ENCODE measurements at regions not wholly inside any gene's neighbourhood (a gene's known extent, or its start where the extent isn't known, plus 50 kb on each side); places are given as distances from the start of the nearest gene placed in this dataset.
"Not testable (repeated sequence)": the region's sequence is repeated elsewhere in the genome, so short reads cannot be mapped to it uniquely, and the experiment has no call there.

DNA sequence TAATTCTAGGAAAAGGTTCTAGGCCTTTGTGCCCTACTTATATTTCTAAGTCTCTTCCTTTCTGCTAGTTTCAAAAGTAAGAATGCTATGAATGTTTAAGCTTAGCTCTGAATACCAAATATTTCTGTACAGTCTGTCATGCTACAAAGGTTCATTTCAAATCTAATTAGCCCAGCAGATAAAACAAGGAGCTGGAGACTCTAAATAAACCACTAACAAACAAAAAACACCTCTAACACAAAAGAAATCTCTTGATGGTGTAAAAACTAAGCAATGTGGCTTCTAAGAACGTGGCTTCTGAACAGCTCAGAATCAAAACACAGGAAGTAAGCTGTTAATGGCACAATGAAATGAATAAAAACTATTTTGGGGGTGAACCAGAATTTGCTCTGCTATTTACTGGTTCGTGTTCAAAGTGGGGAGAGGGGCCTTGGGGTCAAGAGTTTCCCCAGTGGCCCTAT lies 198.3 kb downstream of the BCAS1 start:
- no peak for DNase-seq

DNA sequence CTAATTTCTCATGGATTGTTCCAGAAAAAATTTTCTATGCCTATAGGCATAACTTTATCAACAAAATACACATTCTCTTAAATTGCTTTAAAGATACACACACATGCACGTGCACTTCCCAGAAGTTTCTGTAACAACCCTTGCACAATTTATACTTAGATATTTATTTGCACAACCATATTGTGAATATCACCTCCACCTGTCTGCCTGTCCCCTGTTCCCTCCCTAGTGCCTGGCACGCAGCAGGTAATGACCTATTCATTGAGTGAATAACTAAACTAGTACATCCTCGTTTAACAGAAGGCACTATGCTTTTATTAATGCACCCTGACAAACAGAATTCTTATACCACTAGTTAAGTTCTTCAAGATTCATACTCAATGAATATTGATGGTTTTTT lies 198.9 kb downstream of the BCAS1 start:
- no peak for DNase-seq

DNA sequence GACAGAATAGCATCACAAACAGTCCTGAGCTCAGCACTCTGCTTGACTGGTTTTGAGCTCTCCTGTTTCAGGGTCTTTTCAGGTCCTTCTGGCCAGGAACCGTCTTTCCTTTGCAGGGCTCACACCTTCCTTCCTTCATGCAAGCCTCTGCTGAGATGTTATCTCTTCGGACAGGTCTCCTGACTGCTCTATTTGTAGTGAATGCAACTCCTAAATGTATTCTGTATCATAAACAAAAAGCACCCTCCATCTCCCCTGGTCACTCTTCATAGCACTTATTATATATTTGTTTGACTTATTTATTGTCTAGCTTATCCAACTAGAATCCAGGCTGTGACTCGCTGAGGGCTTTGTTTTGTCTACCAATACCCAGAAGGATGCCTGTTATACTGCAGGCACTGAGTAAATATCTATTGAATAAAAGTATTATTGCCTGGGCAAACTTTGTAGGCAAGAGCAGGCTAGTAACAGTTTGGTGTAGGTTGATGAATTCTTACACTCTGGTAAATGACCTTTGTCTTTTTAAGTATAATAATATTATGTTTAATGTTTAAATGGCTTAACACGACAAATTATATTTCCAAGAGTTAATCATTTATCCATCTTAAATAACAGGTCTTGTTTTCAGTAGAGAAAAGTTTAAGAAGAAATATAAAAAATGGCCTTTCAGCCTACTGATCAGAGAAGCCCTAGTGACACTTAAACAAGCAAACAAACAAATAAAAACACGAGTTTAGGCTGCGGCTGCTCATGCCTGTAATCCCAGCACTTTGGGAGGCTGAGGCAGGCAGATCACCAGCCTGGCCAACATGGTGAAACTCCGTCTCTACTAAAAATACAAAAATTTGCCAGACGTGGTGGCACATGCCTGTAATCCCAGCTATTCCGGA lies 199.7 kb downstream of the BCAS1 start:
- DNase-seq: no peak

DNA sequence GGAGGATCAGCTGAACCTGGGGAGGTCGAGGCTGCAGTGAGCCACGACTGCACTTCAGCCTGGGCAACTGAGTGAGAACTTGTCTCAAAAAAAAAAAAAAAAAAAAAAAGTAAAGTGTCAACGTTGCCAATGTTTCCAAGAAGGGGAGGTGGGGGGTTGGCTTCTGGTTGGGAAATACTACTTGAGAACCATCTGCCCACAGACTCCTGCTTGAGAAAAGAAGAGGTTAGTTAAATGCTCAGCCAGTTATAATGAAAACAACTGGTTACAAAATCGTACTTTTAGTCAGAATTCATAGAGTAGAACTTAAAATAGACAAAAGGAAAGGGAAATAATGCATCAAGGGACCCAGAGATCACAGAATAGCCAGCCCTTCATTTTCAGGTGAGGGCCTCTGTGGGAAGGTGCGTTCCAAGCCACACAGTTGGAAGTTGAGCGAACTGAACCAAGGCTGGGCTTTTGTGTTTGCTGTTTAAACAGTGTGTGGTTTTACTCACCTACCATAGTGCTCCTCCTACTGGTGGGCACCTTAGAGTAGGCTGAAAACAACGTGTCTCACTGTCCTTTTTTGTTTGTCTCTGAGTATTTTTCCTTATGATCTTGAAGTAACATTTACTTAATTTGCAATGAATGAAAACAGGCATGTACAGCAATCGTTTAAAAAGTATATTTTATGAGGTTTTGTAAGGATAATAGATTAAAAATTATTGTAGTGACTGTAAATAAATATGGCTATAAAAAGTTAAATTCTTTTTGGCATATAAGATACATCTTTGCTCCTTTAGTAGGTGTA lies 200.7 kb downstream of the BCAS1 start:
- DNase-seq: peak; percentile 65 to 74

DNA sequence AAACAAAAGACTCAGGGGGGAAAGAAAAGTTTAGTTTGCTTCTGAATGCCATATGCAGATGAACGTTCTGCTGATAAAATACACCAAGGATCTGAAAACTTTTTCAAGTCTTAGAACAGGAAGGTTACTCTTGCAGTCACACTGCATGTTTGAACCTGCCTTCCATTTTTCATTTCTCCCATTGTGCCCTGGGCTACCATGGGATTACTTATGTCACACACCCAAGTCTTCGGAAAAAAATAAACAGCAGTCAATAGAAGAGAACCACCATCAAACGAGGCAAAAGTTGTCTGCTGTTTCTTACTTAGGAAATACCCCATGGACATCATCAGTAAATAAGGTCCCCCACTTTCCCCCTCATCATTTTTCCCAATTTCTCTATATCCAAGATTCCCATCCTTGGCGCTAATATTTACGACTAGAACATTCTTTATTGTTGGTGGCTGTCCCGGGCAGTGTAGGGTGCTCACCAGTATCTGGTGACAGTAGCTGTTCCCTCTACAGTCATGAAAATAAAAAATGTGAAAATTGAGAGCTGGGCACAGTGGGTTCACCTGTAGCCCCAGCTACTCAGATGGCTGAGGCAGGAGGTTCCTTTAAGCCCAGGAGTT lies 202.5 kb downstream of the BCAS1 start:
- no peak for DNase-seq

DNA sequence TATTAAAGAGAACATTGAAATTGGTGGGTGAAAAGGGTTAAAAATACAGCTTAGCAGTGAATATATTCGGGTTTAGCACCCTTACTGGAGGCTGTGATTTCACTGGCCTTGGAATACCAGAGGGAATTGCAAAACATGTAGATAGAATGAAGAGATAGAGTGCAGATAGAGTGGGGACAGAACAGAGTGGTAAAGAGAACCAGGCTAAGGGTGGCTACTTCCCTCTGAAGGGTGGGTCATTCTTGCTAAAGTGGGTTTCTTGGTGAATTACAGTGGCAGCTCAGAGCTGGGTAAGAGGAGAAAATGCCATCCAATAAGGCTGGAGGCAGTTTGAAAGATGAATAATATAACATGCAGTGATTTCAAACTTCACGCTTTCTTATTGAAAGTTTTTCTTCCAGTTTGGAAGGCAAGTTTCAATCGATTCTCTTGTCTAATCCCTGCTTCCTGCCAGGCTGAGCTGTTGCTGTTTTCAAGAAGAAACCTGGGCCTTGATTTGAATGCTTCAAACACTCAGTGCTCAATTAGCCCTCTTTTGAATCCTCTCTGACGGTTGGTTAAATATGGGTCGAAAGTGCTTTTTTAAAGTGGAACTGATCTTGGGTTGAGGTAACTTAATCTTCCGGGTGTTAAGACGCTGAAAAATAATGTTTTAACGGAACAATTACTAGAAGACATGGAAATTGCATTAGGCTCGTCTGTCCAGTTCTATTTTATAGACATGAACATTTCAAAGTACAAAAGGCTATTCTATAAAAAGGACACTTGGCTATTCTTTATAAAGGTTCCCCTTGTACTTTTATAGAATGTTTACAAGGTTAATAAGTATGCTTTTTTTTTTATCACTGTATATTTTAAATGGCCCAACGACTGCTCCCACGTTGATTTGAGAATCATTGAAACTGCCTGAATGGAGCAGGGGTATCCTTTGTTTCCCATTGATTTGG lies 203.3 kb downstream of the BCAS1 start:
- no peak for DNase-seq

DNA sequence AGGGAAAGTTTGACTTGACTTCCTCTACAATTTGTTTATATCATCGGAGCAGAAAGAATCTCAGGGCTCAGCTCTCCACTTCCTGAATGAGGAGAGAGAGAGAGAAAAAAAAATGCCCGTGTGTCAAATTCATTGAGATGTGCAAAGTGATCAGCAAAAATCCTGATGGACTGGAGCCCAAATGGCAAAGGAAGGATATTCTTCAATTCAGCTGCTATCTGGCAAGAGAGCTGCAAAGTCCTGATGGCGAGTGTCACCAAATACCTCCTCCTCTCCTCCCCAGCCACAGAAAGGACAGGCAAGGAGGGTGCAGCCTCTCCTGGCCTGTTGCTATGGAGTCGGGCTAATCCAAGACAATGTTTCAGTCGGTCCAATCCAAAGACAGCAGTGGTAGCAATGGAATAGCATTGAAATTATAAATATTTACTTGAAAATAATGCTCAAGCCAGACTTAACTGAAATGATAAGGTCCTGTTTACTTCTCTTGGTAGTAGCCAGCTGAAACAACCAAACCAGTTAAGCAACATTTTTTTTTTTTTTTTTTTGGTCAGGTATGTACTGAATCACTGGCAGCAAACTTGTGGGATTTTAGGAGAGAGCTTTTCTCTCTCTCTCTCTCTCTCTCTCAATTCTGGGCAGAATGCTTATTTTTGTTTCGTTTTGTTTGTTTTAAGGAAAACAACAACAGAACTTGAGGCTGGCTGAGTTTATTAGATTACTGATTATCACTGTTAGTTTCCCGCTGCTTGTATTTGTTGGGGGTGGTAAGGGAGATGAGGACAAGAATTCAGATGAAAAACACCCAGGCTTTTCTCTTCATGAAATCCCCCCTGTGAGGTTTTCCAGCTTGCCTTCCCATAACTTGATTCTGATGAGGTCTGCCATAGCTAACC lies 204.2 kb downstream of the BCAS1 start:
- DNase-seq: no peak

DNA sequence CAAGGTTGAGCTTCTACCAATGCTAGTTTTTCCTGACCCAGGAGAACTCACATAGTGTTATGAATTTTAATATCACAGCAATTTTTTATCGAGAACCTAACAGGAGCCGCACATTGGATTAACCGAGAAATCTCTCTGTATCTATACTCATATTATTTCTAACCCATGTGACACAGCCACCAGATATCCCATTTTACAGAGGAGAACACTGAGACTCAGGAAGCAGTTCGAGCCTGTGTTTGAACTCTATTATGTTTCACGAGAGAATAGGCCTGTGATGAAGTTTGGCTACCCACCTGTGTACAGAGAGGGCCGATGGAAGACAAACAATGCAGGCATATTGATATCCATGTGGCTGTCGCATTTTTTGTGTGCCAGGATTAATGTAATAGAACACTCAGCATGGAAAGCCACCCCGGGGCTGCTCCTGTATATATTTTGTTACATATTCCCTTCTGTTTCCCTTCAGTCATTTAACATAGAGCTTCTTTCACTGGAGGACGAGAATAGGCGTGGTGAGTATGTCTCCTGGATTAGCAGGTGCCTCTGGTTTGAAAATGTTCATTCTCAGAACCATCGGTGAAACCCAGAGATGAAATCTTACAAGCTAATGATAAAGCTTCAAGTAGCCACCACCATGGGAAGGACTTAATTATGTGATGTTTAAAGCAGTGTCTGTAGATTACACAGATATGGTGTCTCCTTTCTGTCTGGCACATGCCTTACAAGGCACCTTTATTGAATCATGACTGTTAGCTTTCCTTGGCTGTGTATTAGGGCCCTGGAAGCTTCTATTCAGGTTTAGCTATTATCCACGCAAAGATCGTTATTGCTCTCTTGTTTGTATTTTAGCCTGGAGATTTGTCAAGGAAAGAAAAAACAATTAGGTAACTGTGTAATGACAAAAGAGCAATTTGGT lies 205.4 kb downstream of the BCAS1 start:
- DNase-seq: not testable (repeated sequence)

DNA sequence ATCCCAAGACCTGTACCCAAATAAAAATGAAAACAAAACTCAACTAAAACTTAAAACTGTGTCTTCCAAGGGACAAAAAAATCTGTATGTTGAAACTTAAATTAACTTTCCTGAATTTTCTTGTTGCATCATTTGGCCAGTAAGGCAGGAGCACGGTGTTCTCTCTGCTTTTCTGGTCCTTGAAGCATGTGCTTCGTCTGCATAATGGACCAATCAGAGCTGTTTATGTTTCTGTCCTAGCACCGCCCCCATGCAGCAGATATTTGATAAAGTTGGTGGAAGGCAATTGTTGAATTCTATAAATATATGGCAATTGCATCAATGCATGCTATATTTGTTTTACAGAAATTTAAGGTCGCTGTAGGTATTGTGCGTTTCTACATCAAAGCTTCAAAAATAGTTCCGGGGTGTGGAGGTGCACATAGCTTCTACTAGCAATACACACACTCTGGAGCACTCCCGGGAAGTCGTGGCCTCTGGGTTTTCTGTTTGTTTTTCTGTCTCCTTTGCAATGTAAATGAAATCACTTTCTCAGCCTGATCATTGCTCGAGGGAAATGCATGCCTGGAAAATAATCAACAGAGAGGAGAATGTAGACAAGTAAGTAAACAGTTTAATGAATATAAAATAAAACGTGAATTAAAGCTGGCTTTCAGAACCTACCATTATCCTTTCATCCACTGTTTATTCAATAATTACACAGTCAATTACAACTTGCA lies 206.3 kb downstream of the BCAS1 start:
- DNase-seq: not testable (repeated sequence)

DNA sequence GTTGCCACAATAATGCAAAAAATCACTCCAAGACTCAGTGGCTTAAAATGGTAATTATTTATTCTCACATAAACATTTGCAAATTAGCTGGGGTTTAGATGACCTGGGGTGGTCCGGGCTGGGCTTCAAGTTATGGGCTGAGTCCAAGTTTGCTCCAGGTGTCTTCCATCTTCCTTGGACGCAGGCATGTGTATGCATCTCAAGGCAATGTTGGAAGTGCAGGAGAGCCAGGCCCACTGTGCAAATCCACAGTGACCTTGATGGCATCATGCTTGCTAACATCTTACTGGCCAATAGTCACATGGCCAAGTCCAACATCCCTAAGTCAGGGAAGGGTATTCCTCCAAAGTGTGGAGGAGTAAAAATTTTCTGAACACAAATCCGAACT lies 206.9 kb downstream of the BCAS1 start:
- not testable (repeated sequence) for DNase-seq

DNA sequence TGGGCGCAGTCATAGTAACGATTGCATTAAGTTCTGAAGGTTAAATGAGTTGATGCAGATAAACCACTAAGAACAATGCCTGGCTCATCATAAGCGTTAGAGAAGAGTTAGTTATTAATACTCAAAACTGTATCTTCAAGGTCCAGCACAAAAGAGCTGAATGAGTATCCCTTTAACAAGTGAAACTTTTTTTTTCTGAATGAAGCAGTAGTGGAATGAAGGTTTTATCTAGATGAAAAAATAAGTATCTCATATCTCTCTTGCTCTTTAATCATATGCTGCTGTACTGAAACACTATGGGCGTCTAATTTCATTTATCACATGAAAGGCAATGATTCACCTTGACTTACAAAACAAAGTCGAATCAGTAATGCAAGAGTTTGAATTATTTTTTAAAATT lies 207.4 kb downstream of the BCAS1 start:
- DNase-seq: not testable (repeated sequence)

DNA sequence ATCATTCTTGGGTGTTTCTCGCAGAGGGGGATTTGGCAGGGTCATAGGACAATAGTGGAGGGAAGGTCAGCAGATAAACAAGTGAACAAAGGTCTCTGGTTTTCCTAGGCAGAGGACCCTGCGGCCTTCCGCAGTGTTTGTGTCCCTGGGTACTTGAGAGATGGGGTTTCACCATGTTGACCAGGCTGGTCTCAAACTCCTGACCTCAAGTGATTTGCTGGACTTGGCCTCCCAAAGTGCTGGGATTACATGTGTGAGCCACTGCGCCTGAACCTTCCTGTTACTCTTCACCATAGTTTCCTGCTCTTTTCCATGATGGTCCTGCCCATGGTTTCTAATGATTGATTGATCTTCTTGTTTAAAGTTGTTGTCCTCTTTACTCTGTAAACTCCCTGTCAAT lies 207.9 kb downstream of the BCAS1 start:
- DNase-seq: not testable (repeated sequence)

DNA sequence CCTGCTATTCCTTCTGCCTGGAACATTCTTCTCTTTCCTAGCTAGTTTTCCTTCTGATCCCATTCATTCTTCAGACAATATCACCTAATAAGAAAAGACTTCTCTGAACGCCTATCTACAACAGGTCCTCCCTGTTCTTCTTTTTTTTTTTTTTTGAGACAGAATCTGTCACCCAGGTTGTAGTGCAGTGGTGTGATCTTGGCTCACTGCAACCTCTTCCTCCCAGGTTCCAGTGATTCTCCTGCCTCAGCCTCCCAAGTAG lies 208.3 kb downstream of the BCAS1 start:
- not testable (repeated sequence) for DNase-seq

DNA sequence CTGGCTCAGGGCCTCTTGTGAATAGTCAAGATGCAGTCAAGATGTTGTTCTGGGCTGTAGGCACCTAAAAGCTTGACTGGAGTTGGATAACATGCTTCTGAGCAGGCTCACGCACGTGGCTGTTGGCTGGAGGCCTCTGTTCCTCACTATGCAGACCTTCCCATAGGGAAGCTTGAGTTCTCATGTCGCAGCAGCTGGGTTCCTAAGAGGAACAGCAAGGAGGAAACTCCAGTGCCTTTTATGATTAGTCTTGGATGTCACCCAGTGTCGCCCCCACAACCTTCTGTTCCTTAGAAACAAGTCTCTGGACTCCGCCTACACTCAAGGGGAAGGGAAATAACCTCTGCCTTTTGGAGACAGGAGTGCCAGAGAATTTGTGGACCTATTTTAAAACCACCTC lies 210.7 kb downstream of the BCAS1 start:
- DNase-seq: no peak

DNA sequence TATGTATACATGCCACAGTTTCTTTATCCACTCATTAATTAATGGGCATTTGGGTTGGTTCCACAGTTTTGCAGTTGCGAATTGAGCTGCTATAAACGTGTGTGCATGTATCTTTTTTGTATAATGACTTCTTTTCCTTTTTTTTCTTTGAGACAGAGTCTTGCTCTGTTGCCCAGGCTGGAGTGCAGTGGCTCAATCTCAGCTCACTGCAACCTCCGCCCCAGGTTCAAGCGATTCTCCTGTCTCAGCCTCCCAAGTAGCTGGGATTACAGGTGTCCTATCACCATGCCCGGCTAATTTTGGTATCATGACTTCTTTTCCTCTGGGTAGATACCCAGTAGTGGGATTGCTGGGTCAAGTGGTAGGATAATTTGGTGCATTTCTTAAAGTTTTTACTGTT lies 211.4 kb downstream of the BCAS1 start:
- DNase-seq: not testable (repeated sequence)

DNA sequence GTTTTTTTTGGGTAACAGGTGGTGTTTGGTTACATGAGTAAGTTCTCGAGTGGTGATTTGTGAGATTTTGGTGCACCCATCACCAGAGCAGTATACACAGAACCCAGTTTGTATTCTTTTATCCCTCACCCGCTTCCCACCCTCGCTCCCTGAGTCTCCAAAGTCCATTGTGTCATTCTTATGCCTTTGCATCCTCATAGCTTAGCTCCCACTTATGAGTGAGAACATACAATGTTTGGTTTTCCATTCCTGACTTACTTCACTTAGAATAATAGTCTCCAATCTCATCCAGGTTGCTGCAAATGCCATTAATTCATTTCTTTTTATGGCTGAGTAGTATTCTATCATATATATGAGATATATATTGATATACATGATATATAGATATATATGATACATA lies 211.9 kb downstream of the BCAS1 start:
- not testable (repeated sequence) for DNase-seq

DNA sequence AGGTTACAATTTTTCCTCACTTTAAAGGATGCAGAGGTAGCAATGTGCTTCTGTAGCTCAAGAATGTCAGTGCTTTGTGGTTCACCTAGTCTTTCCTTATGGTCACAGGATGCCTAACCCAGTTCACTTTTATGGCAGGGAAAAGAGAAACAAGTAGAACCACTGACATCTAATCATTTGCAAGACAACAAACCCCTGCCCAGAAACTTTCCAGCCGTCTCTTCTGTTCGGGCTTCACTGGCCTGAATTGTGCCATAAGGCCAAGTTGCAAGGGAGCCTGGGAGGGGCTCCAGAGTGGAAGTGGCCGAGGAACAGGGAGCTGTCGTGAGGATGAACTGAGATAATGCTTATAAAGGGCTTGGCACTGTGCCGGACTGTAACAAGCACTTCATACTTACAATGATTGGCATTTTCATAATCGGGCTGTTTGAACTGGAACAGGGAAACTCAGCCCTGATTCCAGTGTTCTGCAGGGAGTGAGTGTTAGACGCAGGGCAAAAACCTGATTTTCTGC lies 212.6 kb downstream of the BCAS1 start:
- no peak for DNase-seq

DNA sequence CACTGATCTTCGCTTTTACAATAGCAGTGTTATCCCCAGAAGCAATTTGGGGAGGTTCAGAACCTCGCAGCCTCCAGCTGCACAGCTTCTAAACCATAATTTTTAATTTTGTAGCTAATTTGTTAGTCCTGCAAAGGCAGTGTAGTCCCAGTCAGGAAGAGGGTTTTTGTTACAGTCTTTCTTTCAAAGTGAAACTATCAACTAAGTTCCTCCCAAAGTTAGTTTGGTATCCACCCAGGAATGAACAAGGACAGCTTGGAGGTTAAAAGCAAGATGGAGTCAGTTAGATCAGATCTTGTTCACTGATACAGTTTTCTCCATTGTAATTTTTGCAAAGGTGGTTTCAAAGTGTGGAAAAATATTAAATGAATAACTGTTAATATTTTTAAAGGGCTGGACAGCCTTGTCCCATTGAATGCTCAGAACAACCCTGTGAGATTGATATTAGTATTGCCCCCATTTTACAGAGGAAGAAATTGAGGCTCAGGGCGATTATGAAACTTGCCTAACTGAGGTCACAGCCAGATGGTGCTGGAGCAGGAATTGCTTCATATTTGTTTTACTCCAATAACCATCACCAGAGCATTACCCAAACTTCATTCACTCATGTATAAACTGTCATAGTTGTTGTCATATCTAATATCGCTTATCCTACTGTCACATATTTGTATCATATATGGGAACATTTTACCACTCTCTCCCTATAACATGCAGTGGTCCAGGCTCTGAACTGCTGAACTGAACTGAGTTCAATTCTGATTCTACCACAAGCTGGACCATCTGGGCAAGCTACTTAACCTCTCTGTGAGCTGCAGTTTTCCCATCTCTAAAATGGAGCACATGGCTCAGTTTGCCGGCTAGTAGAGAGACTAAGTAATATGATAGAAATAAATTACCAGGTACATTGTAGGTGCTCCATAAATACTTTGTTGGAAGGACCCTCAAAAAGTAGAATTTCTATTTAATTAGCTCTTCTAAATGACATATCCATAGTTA lies 213.8 kb downstream of the BCAS1 start:
- DNase-seq: no peak
